ENCODE measurements at regions not wholly inside any gene's neighbourhood (a gene's known extent, or its start where the extent isn't known, plus 50 kb on each side); places are given as distances from the start of the nearest gene placed in this dataset.

DNA sequence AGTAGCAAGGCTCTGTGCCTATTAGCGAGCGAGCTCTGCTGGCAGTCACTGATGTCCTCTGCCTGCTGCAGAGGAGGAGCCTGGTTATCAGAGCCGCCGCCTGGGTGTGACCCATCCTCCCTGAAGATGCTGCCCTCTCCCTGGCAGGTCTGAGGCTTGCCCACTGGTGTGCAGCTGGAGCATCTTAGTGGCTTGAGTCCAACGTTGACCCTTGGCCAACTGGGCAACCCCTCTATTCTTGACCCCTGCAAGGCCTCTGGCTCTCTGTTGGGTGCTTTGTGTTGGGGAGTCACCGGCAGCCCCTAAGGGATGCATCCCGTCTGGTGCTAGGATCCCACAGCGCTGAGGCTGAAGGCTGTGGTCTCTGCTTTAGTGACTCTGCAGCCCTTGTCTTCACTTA, 277.9 kb upstream of the SOX1 start:
- Histone ChIP-seq H3K4me3 (ENCODE audit: low read depth, low read length) (no peak overlapping the region), H3K27ac (ENCODE audit: extremely low read depth, low read depth, low read length) (no peak overlapping the region), H3K9me3 (ENCODE audit: control insufficient read depth, insufficient read depth, low read depth, low read length) (no peaks in the 10 kb centered on the region), H3K36me3 (ENCODE audit: control insufficient read depth in 2 of 2, insufficient read depth in 1 of 2, low read length in 2 of 2) (no peaks in the 10 kb centered on the region), H3K4me1 (ENCODE audit: control insufficient read depth, insufficient read depth, low read length) (no peaks in the 10 kb centered on the region)
- CTCF ChIA-PET: no interaction called here
- TF ChIP-seq ZNF292 (tag by site-specific recombination; IDR thresholded peaks at IDR 0.05; ENCODE audit: borderline replicate concordance, low read depth) (no peak), ZNF302 (tag by site-specific recombination; IDR thresholded peaks at IDR 0.05; ENCODE audit: low read depth) (no peak), ZNF274 (IDR thresholded peaks at IDR 0.05; ENCODE audit: low read length) (no peak), ZNF274 (tag by site-specific recombination; IDR thresholded peaks at IDR 0.05; ENCODE audit: borderline replicate concordance) (no peak), ZNF248 (tag by site-specific recombination; IDR thresholded peaks at IDR 0.05) (no peak), REPIN1 (tag by site-specific recombination; IDR thresholded peaks at IDR 0.05; ENCODE audit: low read depth) (no peak), ZNF785 (tag by site-specific recombination; IDR thresholded peaks at IDR 0.05) (no peak), ZNF560 (tag by site-specific recombination; IDR thresholded peaks at IDR 0.05; ENCODE audit: borderline replicate concordance) (no peak), ZNF76 (tag by site-specific recombination; IDR thresholded peaks at IDR 0.05; ENCODE audit: borderline replicate concordance, low read depth) (no peak), ZNF350 (tag by site-specific recombination; IDR thresholded peaks at IDR 0.05) (no peak), ZNF324 (tag by site-specific recombination; IDR thresholded peaks at IDR 0.05) (no peak), HOXC10 (CRISPR knock-in tag; IDR thresholded peaks at IDR 0.05) (no peak), ZNF214 (tag by site-specific recombination; IDR thresholded peaks at IDR 0.05; ENCODE audit: borderline replicate concordance) (no peak)
- TF ChIP-seq, protein P1, sequence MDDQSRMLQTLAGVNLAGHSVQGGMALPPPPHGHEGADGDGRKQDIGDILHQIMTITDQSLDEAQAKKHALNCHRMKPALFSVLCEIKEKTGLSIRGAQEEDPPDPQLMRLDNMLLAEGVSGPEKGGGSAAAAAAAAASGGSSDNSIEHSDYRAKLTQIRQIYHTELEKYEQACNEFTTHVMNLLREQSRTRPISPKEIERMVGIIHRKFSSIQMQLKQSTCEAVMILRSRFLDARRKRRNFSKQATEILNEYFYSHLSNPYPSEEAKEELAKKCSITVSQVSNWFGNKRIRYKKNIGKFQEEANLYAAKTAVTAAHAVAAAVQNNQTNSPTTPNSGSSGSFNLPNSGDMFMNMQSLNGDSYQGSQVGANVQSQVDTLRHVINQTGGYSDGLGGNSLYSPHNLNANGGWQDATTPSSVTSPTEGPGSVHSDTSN (CRISPR knock-in tag; IDR thresholded peaks at IDR 0.05): no peak
- TF ChIP-seq, protein P2, sequence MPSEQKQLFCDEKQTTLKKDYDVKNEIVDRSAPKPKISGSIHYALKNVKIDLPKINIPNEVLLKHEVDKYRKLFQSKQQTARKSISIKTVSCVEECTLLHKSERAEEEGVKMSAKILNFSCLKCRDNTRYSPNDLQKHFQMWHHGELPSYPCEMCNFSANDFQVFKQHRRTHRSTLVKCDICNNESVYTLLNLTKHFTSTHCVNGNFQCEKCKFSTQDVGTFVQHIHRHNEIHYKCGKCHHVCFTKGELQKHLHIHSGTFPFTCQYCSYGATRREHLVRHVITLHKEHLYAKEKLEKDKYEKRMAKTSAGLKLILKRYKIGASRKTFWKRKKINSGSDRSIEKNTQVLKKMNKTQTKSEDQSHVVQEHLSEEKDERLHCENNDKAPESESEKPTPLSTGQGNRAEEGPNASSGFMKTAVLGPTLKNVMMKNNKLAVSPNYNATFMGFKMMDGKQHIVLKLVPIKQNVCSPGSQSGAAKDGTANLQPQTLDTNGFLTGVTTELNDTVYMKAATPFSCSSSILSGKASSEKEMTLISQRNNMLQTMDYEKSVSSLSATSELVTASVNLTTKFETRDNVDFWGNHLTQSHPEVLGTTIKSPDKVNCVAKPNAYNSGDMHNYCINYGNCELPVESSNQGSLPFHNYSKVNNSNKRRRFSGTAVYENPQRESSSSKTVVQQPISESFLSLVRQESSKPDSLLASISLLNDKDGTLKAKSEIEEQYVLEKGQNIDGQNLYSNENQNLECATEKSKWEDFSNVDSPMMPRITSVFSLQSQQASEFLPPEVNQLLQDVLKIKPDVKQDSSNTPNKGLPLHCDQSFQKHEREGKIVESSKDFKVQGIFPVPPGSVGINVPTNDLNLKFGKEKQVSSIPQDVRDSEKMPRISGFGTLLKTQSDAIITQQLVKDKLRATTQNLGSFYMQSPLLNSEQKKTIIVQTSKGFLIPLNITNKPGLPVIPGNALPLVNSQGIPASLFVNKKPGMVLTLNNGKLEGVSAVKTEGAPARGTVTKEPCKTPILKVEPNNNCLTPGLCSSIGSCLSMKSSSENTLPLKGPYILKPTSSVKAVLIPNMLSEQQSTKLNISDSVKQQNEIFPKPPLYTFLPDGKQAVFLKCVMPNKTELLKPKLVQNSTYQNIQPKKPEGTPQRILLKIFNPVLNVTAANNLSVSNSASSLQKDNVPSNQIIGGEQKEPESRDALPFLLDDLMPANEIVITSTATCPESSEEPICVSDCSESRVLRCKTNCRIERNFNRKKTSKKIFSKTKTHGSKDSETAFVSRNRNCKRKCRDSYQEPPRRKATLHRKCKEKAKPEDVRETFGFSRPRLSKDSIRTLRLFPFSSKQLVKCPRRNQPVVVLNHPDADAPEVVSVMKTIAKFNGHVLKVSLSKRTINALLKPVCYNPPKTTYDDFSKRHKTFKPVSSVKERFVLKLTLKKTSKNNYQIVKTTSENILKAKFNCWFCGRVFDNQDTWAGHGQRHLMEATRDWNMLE (tag by site-specific recombination; conservative IDR thresholded peaks at IDR 0.05; ENCODE audit: low read depth): no peak
- TF ChIP-seq, protein P3, sequence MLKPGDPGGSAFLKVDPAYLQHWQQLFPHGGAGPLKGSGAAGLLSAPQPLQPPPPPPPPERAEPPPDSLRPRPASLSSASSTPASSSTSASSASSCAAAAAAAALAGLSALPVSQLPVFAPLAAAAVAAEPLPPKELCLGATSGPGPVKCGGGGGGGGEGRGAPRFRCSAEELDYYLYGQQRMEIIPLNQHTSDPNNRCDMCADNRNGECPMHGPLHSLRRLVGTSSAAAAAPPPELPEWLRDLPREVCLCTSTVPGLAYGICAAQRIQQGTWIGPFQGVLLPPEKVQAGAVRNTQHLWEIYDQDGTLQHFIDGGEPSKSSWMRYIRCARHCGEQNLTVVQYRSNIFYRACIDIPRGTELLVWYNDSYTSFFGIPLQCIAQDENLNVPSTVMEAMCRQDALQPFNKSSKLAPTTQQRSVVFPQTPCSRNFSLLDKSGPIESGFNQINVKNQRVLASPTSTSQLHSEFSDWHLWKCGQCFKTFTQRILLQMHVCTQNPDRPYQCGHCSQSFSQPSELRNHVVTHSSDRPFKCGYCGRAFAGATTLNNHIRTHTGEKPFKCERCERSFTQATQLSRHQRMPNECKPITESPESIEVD (tag by site-specific recombination; IDR thresholded peaks at IDR 0.05): no peak
- POLR2A ChIA-PET: no interaction called here

DNA sequence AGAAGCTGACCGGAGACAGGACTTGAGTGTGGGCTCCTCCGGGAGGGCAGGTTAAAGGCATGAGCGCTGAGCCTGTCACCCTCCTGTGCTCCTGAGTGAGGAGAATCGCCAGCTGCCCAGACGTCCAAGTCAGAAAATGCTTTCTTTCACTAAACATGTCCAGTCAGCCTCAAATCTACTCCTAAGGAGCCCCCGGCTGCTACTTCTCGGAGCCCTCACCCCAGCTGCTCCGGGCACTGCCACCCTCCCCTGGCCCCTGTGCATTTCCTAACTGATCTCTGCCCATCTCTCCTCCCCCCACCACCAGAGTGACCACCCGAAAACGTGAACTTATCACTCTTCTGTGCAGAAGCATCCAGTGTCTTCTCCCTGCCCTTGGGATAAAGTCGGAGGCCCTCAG, 277.5 kb upstream of the SOX1 start:
- H3K9me3 ChIP-seq (ENCODE audit: control insufficient read depth, insufficient read depth, low read depth, low read length): no peaks in the 10 kb centered on the region
- no peaks in the 10 kb centered on the region for H3K4me1 ChIP-seq (ENCODE audit: control insufficient read depth, insufficient read depth, low read length)
- no peak overlapping the region for H3K4me3 ChIP-seq (ENCODE audit: low read depth, low read length)
- ChIA-PET POLR2A (no interaction called here), CTCF (no interaction called here)
- no peaks in the 10 kb centered on the region for H3K36me3 ChIP-seq (ENCODE audit: control insufficient read depth in 2 of 2, insufficient read depth in 1 of 2, low read length in 2 of 2)
- H3K27ac ChIP-seq (ENCODE audit: extremely low read depth, low read depth, low read length): no peak overlapping the region
- TF ChIP-seq OSR2 (tag by site-specific recombination; IDR thresholded peaks at IDR 0.05) (no peak), ZBTB17 (tag by site-specific recombination; IDR thresholded peaks at IDR 0.05) (no peak), ZFP41 (tag by site-specific recombination; IDR thresholded peaks at IDR 0.05; ENCODE audit: borderline replicate concordance) (no peak), ZNF830 (tag by site-specific recombination; IDR thresholded peaks at IDR 0.05; ENCODE audit: low read depth) (no peak), MZF1 (tag by site-specific recombination; IDR thresholded peaks at IDR 0.05; ENCODE audit: borderline replicate concordance) (no peak)
- TF ChIP-seq, protein P4, sequence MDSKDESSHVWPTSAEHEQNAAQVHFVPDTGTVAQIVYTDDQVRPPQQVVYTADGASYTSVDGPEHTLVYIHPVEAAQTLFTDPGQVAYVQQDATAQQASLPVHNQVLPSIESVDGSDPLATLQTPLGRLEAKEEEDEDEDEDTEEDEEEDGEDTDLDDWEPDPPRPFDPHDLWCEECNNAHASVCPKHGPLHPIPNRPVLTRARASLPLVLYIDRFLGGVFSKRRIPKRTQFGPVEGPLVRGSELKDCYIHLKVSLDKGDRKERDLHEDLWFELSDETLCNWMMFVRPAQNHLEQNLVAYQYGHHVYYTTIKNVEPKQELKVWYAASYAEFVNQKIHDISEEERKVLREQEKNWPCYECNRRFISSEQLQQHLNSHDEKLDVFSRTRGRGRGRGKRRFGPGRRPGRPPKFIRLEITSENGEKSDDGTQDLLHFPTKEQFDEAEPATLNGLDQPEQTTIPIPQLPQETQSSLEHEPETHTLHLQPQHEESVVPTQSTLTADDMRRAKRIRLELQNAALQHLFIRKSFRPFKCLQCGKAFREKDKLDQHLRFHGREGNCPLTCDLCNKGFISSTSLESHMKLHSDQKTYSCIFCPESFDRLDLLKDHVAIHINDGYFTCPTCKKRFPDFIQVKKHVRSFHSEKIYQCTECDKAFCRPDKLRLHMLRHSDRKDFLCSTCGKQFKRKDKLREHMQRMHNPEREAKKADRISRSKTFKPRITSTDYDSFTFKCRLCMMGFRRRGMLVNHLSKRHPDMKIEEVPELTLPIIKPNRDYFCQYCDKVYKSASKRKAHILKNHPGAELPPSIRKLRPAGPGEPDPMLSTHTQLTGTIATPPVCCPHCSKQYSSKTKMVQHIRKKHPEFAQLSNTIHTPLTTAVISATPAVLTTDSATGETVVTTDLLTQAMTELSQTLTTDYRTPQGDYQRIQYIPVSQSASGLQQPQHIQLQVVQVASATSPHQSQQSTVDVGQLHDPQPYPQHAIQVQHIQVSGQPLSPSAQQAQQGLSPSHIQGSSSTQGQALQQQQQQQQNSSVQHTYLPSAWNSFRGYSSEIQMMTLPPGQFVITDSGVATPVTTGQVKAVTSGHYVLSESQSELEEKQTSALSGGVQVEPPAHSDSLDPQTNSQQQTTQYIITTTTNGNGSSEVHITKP (tag by site-specific recombination; IDR thresholded peaks at IDR 0.05): no peak
